ENCODE measurements at regions not wholly inside any gene's neighbourhood (a gene's known extent, or its start where the extent isn't known, plus 50 kb on each side); places are given as distances from the start of the nearest gene placed in this dataset.

DNA sequence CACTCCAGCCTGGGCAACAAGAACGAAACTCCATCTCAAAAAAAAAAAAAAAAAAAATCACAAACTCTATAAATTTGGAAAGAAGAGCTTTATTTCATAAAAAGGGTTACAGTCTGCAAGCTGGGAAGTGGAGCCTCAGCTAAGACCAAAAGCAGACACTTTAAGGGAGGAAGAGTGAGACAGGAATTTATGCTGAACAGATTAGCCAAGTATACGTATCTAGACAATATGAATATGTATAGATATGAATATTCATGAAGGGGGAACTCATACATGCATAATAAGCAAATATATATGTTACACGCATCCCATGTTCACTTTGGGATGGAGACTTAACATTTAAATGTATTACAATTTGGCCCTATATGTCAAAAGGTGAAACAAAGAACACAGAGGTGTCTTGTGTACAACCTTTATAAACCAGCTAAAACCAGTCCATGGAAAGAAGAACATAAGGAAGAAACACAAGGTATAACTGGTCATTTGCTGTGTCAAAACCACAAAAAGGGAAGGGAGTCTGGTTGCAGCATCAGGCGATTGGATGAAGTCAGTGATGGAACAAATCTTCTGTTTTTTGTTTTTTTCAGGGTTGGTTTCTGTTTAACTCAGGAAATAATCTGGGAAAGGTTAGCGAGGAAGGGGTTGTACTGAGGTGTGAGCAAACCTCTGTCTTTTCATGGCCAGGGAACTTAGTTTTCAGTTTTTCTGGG, 130.0 kb upstream of the MAOA start:
- DNase-seq = no peak

DNA sequence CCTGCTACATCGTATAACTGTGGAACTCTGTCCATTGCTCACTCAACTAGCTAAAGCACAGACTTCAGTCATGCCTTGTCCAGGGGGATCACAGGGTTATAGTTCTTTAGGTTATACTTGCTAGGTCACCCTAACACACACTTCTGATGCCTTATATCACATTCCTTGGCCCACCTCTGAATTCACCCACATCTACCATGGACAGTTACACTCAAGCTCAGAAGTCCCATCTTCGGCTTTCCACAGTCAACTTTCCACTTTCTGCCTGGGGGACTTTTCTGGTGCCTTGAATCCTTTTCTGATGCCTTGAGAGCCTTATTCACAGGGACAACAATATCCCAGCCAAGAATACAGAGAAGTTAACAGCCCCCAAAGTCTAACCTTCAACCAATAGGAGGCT, 129.2 kb upstream of the MAOA start:
- DNase-seq = no peak

DNA sequence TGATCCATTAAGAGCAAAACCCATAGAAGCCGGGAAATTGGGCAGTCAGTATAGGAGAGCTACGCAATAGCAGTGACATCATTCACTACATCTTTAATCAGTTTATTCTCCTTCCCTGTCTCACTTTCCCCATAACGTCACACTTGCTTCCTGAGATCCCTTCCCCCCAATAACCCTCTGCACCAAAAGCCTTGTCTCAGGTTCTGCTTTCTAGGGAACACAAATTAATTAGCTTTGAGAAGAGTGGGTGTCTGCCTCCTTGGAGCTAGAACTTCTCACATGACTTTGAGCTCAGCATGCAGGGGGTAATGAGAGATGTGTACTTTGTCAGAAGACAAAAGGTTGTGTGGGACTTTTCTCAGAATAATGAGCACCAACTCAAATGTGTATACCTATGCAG, 128.3 kb upstream of the MAOA start:
- DNase-seq = no peak

DNA sequence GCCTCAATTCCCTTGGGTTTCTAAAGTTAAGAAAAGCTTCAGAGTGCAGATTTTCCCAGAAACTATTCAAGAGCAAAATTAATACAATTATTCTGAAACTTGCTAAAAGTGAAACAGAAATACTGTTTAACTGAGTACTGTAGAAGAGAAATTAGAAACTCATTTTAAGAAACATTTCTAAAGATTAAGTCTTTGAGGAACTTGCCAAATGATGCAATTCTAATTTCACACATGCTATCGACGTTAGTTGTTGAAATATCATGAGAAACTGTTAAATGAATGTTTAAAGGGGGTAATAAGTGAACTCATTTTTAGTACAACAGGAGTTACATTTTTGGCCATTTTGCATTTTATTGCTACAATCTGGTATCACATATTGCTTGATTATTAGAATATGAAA, 125.3 kb upstream of the MAOA start:
- no peak for DNase-seq

DNA sequence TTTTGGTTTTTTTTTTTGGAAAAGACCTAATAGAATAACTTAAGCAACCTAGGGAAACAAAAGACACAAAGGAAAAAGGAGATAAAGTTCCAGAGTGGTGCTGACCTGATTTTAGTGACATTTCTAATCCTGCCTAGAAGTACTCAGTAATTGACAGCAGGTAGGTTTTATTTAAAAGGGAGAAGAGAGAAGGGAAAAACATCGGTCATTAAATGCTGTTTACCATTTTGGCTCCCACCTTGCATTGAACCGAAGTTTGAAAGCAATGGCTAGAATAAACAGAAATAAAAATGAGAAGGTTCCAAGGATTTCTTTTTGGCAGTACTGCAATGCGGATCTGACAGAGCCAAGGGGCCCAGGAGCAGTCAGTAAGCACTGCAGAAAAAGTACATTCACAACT, 115.8 kb upstream of the MAOA start:
- DNase-seq = no peak

DNA sequence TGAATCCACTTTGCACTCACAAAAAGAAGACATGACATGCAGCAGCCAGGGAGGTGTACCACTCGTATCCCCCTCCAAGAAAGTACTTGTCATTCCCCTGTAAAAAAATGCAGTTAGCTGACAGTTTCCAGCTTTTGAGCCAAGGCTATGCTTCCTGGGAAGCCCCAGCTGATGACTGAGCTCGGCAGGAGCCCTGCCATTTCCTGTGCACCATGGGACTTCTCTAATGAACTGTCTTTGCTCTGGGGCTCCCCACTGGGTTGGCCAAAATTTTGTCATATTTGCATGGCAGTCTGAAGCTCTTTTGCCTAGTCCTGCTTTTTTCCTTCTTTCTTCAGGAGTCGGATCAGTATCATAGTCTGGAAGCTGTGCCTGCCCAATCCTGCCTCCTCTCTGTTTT, 104.5 kb upstream of the MAOA start:
- peak; percentile 30 for DNase-seq

DNA sequence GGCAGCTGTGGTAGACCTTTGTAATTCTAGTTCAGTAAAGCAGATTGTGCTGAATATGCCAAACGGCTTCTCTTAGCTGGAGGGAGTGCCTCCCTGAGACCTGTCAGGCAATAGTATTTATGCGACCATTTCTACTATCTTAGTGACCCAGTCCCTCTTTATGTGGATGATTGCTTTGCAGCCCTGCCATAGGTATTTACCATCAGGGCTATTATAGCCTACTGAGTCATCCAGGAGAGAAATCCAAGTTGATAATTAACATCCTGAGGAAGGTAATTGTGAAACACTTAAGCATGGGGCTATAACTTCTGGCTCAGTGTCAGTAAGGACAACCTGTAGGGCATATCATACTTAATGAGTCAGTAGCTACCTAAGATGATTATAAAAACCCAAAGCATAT, 103.9 kb upstream of the MAOA start:
- no peak for DNase-seq

DNA sequence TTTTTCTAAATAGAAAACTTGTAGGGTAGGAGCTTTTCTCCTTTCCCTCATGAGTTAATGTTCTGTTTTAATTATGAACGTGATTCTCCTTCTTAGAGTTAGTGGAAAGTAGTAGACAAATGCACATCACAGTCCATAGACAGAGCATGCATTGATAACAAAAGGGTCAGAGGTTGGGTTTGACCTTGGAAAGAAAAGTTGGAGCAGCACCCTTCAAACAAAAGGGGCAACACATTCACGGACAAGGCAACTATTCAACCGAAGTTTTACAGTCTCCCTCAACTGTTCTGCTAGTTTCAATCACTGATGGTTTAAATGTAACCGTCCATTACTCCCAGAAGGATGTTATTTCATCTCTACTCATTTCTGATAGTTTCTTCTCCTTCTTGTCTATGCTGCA, 103.4 kb upstream of the MAOA start:
- no peak for DNase-seq

DNA sequence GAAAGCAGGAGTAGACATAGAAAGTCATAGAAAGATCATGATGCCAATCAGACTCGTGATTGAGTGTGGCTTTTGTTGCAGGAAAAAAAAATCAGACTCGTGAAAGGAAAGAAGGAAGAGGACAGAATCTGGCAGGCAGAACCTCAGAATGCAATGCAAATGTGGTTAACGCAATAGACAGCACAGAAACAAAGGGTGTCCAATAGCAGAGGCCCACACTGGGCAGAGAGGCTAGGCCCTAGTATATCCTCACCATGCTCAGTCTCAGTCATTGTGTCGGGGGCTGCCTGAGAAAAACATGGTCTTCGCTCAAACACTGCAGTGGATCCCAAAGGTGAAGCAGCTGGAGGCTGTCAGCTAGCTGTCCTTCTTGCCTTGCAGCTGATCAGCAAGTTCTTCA, 102.8 kb upstream of the MAOA start:
- no peak for DNase-seq

DNA sequence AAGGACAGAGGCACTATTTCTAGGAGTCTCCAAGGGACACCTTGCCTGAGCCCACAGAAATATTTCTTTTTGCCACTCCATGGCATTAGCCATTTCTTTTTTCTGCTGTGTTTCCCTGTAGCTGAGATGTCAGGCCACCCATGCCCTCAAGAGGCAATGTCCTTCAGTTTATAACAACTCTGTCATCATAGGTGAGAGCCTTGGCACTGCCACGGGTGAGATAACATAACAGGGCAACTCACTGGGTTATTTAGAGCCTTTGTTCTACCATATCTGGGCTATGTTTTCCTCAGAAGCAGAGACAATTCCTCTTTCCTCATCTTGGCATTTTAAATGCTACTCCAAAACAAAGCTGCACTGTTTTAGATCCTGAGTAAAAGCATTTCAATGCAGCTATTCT, 99.9 kb upstream of the MAOA start:
- no peak for DNase-seq

DNA sequence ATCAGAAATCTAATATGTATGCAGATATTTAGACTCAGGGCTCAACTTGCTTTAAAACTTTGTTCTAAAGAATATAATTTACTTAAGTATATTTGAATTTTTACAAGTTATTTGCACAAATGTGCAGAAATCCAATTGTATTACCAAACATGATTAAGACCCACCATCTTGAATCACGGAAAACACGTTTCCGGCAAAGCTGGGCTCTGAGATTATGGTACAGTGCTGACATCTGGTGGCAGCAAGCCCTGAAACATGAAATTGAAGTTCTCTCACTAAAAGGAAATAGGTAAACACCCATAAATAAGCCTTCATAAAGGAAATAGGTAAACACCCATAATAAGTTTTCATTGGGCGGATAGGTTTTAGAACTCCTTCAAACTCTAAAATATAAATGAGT, 98.3 kb upstream of the MAOA start:
- DNase-seq = peak; percentile 56

DNA sequence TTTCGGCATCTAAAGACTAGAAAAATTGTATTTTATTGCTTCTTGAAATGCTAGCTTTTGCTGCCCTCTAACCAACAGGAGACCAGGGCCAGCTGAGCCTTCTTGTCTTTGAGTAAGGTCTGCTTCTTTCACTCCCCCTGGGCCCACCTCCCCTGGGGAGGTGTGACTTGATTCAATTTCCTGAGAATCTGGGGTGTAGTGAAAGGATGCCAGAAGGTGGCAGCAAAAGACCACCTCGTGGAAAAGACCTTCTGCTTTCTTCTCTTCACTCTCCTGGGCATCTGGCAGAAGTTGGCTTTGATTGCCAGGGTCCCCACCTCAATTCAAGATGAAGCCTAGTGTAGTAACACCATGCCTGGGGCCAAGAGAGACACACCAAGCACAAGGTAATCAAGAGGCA, 96.5 kb upstream of the MAOA start:
- peak; percentile 42 for DNase-seq

DNA sequence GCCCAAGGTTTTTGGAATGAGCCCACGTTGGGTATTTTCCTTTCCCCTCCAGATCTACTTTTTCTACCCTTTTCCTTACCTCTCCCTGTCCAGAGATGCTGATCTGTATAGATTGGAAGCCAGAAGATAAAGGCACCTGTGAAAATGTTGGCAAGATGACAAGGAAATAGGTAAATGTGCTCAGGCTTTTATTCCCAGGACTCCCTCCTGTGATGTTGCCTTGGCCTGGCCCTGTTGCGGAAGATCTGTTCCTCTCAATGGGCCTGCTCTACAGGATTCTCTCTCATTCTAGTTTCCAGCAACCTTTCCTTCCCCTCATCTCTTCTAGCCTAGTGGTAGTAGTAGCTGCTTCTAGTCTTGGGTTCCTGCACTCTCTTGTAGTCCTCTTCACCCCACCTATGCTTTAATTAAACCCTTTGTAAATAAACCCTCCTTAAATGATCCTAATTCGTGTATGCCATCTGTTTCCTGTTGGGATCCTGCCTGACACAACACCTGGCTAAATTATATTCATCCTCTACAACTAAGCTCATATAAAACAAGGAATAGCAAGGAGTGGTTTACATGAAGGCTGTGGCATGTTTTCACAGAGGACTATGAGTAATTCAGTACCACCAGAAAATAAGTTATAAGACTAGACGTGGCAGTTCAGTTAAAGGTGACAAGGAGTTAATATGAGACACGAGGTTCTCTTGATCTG, 95.7 kb upstream of the MAOA start:
- no peak for DNase-seq

DNA sequence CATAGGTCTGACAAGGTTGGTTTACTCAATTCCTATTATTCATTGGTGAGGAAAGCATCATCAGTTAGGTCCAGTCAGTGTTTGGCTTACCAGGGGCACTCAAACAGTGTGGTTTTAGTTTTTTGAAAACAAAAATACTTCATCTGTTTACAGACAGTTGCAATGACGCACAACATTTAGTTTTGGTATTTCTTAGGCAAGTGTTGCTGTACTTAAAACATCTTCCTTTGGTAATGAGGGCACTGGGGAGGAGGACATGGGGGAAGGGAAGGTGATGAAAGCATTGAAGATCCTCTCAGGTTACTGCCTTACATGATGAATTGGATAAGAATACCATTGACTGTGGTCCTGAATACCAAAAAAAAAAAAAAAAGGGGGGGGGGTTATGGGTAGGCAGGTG, 93.7 kb upstream of the MAOA start:
- DNase-seq = no peak

DNA sequence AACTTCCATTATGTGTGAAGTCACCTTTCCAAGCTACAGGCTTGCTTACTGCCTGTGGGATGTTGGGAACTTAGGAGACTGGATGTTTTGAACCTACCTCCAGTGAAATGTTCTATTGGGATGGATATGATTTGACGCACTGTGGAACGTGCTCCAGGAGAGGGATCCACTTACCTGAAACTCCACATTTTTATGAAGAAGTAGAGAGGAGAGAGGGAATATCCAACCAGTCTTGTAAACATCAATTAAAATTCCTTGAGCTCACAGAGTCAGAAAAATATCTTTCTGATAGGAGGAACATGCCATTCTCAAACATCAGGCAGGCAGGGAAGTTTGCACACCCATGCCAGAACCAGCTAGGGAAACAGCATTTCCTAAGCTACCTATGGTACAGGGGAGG, 91.1 kb upstream of the MAOA start:
- DNase-seq = no peak

DNA sequence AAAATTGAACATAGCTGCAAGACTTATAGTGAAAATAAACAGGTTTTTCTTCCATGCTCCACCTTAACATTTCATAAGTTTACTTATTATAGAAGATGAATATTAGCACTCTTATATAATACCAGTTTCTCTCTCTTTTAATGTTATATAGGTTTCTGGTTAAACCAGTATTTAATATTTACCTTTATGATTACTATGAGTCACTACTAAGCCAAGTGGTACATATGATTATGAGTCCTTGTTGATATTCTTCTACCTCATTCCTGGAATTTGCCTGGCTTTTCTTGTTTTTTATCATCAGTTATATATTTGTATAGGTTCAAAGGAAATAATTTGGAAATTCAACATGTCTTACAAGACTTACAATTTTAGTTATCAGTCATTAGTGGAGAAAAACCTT, 89.9 kb upstream of the MAOA start:
- no peak for DNase-seq

DNA sequence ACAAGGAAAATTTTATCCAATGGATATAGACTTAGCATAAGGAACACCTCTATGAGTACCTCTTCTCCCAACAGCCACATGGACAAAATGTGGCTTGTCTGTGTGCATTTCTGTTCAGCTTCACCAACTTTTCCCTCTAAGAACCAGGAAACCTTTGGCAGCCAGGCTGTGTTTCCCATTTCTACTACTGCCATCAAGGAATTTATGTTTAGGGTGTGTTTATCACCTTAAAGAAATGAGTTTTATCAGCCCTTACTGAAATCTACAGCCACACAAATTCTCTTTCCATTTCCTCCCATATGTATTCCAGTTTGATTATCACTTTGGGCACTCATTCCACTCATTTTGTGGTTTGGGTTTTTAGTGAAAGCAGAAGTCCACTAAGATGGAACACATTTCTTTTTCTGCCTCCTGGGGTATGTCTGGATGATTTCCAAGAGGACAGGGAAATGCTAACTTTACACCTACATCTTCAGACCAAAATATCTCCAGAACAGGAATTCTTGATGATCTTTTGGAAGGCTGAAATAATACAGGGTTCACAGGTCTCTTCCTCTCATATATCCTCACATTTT, 82.6 kb upstream of the MAOA start:
- no peak for DNase-seq

DNA sequence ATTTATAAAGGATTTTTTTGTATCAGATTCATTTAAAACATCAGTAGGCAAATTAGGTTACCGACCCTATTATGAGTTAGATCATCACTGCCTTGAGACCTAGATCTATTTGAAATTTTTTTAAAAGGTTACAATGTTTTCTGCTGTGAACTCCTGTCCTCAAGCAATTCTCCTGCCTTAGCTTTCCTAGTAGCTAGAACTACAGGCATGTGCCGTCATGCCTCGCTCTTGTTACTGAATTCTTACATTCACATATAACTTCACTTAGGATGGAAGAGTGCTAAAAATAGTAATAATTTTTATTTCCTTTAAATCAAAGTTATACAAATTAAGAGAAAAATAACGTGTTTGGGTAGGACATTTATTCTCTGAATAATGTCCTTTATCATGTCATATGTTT, 75.5 kb upstream of the MAOA start:
- no peak for DNase-seq

DNA sequence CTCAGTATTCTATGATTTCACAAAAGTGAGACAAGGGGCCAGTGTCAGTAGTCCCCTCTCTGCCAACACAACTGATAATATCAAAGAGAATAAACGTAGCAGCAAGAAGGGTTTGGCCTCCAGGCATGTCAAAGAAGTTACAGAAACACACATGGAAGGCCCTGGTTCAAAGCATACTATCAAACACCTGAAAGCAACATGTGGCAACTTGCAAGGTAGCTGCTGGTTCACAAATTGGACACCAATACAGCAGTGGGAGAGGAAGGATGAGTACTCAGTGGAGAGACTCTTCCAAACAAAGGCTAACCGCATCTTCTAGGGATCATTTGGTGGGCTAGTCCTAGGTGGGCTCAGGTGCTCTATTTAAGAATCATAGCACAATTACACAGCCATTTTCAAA, 74.9 kb upstream of the MAOA start:
- no peak for DNase-seq

DNA sequence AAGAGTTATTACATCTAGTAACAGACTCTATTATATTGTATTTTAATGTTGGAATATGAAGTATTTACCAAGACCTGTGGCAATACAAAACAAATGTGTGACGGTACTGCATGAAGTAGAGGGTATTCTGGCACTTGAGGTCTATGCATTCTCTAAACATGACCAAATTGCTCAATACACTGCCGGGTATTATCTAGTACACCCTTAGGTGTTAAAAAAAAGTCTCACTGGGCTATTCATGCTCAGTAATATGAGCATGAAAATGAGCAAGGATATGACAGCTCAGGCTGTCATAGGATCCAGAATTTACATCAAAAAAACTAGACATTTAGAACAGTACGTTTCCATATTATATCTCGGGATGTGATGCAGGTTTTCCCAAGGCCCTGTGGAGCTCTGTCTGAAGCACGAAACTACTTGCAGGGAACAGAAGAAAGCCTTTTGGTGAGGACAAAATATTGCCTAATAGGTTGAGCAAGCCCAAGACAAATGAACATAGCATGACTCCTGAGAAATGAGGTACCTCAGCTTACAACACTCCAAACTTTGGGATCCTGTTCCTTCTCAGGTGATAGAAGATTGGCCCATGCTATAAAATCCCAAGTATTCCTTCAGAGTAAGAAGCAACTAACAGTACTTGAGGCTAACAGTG, 74.1 kb upstream of the MAOA start:
- DNase-seq = no peak

DNA sequence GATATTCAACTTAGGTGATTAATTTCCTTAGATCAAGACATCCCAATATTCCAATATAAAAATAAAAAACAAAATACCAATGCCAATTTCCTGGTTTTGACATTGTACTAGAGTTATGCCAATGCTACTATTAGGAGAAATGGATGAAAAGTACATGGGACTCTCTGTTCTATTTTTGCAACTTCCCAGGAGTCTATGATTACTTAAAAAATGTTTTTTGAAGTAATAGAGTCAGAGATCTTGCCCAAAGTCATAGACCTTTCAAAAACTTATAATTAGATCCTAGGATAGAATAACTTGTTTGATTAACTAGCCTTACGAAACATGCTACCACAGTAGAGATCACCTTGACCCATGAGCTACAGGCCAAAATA, 73.6 kb upstream of the MAOA start:
- DNase-seq = no peak

DNA sequence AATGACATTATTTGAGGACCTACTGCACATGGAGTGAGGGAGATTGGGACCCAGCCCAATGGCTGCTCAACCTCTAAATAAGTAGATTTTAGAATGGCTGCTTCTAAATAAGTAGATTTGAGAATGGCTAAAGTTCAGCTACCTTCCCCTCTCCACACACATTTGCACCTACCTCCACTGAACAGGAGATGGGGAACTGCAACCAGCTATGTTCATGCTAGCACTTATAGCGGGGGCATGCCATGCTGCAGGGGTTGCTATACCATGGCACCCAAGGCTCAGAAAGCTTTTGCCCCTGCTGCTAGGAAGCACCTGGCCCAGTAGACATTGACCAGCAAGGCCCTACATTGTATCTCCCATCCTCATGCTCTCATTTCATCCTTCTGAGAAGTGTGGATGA, 70.2 kb upstream of the MAOA start:
- no peak for DNase-seq

DNA sequence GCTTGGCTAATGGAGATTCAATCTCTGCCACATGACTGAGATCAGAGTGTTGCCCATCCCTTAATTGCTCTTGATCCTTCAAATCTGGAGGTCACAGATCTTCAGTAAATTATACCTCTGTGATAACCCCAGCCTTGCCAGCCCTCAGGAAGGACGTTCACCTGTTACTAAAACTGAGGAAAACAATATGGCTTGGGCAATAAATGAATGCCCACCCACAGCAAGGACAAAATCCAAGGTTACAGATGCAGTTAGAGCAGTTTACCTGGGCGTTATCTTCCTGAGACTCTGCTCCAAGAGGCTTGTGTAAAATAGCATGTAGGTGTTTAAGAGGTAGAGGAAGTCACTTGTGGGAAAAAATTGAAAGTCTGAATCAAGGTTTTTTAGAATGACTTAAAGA, 69.3 kb upstream of the MAOA start:
- no peak for DNase-seq

DNA sequence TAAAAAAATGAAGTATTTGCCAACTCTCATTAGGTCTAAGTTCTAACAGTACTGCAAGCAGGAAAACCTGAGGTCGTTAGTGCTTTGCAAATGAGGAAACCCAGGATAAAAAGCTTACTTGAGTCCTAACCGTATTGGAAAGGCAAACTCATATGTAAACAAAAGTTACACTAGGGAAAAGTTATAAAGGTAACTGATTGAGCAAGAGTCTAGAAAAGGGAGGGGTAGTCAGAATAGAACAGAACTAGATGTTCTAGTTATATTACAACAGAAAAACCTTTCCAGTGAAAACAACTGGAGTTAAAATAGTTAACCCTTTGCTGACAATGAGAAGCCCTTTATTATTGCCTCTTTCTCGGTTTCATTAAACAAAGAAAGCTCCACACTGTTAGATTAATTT, 66.4 kb upstream of the MAOA start:
- DNase-seq = no peak
